LNCaP clone FGC (cell line): ENCODE measurements at regions not wholly inside any gene's neighbourhood (a gene's known extent, or its start where the extent isn't known, plus 50 kb on each side); places are given as distances from the start of the nearest gene placed in this dataset.
A peak's percentile ranks its signal among the peaks of the same experiment; 100 is the strongest.
"Not testable (repeated sequence)": the region's sequence is repeated elsewhere in the genome, so short reads cannot be mapped to it uniquely, and the experiment has no call there.

Experiments
- DNase-seq: peaks from one replicate; pipeline ENCODE4 v3.0.0-alpha.2; 2011; ENCODE audit warnings: low read depth
- H3K4me3 ChIP-seq: 2 replicates; pipeline ENCODE4 v1.5.1; 2011; ENCODE audit warnings: mild to moderate bottlenecking, low read depth, low read length, control low read depth
- TF ChIP-seq, protein P1 (sequence below): IDR thresholded peaks from 2 replicates; pipeline ENCODE4 v1.5.1; 2012; ENCODE audit warnings: mild to moderate bottlenecking; ENCODE audit not compliant: control insufficient read depth, insufficient read depth; ENCODE audit errors: extremely low read depth

DNA sequence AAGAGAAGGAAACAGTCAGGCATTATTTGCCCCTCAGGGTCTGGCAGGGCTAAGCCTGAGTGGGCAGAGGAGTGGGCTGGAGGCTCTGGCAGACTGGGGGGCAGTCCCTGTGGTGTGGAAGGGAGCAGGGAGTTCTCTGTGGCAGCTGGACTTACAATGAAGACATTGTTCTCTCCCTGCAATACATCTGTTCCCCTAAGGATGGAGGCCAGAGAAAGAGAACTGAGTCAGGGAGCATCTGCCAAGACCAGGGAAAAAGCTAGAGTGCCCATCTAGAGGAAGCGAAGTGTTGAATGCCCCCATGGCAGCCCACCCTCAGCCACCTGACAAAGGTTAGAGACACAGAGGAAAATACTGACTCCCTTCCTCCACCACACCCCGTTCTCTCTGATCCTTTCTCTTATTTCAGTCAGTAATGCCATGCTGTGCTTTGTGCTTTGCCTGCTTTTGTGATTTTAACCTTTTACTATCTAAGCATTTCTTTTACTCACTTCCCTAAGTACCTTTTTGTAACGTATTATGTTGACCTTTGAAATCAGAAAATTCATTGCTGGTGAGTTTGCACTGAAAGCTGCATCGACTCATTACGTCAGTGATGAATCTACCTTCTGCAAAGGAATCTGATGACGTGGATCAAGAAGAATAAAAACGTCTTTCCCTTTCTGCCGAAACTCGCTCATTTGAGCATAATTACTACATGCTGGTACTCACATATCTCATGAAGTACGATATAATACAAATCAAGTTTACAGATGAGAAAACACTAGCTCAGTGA, 76.0 kb downstream of the ACTL7B start:
- TF ChIP-seq, protein P1, sequence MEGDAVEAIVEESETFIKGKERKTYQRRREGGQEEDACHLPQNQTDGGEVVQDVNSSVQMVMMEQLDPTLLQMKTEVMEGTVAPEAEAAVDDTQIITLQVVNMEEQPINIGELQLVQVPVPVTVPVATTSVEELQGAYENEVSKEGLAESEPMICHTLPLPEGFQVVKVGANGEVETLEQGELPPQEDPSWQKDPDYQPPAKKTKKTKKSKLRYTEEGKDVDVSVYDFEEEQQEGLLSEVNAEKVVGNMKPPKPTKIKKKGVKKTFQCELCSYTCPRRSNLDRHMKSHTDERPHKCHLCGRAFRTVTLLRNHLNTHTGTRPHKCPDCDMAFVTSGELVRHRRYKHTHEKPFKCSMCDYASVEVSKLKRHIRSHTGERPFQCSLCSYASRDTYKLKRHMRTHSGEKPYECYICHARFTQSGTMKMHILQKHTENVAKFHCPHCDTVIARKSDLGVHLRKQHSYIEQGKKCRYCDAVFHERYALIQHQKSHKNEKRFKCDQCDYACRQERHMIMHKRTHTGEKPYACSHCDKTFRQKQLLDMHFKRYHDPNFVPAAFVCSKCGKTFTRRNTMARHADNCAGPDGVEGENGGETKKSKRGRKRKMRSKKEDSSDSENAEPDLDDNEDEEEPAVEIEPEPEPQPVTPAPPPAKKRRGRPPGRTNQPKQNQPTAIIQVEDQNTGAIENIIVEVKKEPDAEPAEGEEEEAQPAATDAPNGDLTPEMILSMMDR, result no peak
- no peak overlapping the region for H3K4me3 ChIP-seq
- no peak for DNase-seq

- DNase-seq, result peak; percentile 46
- H3K4me3 ChIP-seq, result no peak overlapping the region
- TF ChIP-seq, protein P1, result peak; percentile 70
Observed at GRCh38 chr9:108776920-108777639, 78.7 kb downstream of the ACTL7B start.

- no peak overlapping the region for H3K4me3 ChIP-seq
- no peak for DNase-seq
- TF ChIP-seq, protein P1, result no peak
Observed at GRCh38 chr9:108775901-108776306, 79.9 kb downstream of the ACTL7B start.

DNA sequence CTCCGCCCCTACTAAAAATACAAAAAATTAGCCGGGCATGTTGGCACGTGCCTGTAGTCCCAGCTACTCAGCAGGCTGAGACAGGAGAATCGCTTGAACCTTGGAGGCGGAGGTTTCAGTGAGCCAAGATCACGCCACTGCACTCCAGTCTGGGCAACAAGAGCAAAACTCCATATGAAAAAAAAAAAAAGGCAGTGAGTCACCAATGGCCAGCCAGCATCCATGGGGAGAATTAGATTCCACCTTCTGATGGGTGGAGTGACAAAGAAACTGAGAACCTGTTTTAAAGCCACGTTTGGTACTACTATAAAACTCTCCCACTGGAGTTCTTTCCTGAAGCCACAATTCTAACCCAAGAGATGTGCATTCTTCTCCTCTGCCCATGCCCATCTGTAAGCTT, 81.7 kb downstream of the ACTL7B start:
- DNase-seq, H3K4me3 ChIP-seq: not testable (repeated sequence)

- DNase-seq, result no peak
Observed at GRCh38 chr9:108772301-108772894, 83.4 kb downstream of the ACTL7B start.

GRCh38 chr9:108768744-108769143, 87.0 kb downstream of the ACTL7B start:
- TF ChIP-seq, protein P1, result no peak
- no peak for DNase-seq
- H3K4me3 ChIP-seq, result no peak overlapping the region

More at GRCh38 chr9:108772301-108772894, 83.4 kb downstream of the ACTL7B start:
- TF ChIP-seq, protein P1, result no peak
- no peak overlapping the region for H3K4me3 ChIP-seq

DNA sequence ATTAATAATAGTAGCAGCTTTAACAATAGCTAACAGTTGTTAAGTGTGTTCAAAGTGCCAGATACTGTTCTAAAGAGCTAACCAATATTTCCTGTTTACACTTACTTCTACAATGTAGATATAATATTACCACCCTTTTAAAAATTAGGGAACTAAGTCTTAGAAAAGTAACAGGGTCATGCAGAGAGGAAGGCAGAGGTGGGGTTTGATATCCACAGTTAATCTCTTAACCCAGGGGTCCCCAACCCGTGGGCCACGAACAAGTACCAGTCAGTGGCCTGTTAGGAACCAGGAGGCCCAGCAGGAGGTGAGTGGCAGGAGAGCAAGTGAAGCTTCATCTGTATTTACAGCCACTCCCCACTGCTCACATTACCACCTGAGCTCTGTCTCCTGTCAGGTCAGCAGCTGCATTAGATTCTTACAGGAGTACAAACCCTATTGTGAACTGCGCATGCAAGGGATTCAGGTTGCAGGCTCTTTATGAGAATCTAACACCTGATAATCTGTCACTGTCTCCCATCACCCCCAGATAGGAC, 89.1 kb downstream of the ACTL7B start:
- TF ChIP-seq, protein P1, result no peak
- no peak for DNase-seq
- no peak overlapping the region for H3K4me3 ChIP-seq
